Chondrocyte (in vitro differentiated cells): ENCODE measurements at regions not wholly inside any gene's neighbourhood (a gene's known extent, or its start where the extent isn't known, plus 50 kb on each side); places are given as distances from the start of the nearest gene placed in this dataset.

Source experiments
- DNase-seq: peaks from one replicate; pipeline ENCODE4 v3.0.0; 2021; ENCODE audit warnings: mixed read lengths, low spot score
- H3K27ac Mint-ChIP-seq: one replicate; pipeline ENCODE4 v1.8.0; 2021; ENCODE audit warnings: mild to moderate bottlenecking, moderate library complexity, mixed read lengths; ENCODE audit not compliant: unreplicated experiment
- H3K27me3 Mint-ChIP-seq: 2 replicates; pipeline ENCODE4 v1.8.0; 2021; ENCODE audit warnings: low read depth, mixed read lengths
- H3K36me3 Mint-ChIP-seq: 2 replicates; pipeline ENCODE4 v1.8.0; 2021; ENCODE audit warnings: low read depth, mixed read lengths
- H3K4me1 Mint-ChIP-seq: 2 replicates; pipeline ENCODE4 v1.8.0; 2021; ENCODE audit warnings: low read depth, mild to moderate bottlenecking, mixed read lengths
- H3K4me3 Mint-ChIP-seq: one replicate; pipeline ENCODE4 v1.8.0; 2021; ENCODE audit warnings: mild to moderate bottlenecking, moderate library complexity, mixed read lengths; ENCODE audit not compliant: unreplicated experiment
- H3K9me3 Mint-ChIP-seq: 2 replicates; pipeline ENCODE4 v1.8.0; 2021; ENCODE audit warnings: low read depth, mixed read lengths
- TF ChIP-seq, protein P1 (sequence below): fragments of 200-600 bp; sonication (generic); IDR thresholded peaks from 2 replicates; pipeline ENCODE4 v1.5.0; 2021; ENCODE audit warnings: antibody characterized with exemption, mild to moderate bottlenecking, moderate library complexity

DNA sequence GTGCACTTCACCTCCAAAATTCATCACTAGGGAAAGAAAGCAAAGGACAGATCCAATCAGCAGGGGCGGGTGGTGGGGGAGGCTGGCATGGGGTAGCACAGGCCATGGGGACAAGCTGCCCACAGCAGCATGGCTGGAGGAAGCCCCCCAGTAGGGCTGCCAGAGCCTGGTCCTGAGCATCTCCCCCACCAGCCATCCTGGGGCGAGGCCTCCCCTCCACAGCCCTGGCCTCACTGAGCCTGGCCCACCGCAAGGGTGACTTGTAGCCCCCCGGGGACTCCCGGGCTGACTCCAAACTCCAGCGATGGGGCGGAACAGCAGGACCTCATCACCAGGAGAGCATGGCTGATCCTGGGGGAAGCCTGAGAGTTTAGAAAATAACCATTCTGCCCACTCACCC lies 92.4 kb upstream of the TCERG1L start:
- Mint-ChIP-seq H3K9me3 (peaks cover 26% of the 10 kb centered on the region), H3K36me3 (no peaks in the 10 kb centered on the region), H3K27me3 (peaks cover 8% of the 10 kb centered on the region), H3K4me1 (no peaks in the 10 kb centered on the region), H3K27ac (no peak overlapping the region), H3K4me3 (no peak overlapping the region)
- DNase-seq, result no peak
- TF ChIP-seq, protein P1, sequence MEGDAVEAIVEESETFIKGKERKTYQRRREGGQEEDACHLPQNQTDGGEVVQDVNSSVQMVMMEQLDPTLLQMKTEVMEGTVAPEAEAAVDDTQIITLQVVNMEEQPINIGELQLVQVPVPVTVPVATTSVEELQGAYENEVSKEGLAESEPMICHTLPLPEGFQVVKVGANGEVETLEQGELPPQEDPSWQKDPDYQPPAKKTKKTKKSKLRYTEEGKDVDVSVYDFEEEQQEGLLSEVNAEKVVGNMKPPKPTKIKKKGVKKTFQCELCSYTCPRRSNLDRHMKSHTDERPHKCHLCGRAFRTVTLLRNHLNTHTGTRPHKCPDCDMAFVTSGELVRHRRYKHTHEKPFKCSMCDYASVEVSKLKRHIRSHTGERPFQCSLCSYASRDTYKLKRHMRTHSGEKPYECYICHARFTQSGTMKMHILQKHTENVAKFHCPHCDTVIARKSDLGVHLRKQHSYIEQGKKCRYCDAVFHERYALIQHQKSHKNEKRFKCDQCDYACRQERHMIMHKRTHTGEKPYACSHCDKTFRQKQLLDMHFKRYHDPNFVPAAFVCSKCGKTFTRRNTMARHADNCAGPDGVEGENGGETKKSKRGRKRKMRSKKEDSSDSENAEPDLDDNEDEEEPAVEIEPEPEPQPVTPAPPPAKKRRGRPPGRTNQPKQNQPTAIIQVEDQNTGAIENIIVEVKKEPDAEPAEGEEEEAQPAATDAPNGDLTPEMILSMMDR, result no peak

DNA sequence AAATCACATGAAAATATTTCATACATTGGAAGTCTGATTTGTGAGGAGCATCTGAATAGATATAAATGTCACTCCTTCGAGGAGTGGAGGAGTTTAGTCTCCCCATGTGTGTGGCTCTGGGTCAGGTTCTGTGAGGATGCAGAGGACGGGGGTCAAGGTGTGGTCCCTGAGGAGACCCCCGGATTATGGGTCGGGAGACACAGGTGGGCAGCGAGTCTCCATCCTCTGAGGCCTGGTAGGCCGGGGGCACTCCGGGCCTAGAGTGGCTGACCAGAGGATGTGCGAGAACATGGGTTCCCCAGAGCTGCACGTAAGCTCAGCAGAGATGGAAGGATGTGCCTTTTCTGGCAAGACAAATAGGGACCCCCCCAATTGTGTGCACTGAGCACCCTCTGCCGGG lies 93.4 kb upstream of the TCERG1L start:
- no peaks in the 10 kb centered on the region for H3K36me3 Mint-ChIP-seq

DNA sequence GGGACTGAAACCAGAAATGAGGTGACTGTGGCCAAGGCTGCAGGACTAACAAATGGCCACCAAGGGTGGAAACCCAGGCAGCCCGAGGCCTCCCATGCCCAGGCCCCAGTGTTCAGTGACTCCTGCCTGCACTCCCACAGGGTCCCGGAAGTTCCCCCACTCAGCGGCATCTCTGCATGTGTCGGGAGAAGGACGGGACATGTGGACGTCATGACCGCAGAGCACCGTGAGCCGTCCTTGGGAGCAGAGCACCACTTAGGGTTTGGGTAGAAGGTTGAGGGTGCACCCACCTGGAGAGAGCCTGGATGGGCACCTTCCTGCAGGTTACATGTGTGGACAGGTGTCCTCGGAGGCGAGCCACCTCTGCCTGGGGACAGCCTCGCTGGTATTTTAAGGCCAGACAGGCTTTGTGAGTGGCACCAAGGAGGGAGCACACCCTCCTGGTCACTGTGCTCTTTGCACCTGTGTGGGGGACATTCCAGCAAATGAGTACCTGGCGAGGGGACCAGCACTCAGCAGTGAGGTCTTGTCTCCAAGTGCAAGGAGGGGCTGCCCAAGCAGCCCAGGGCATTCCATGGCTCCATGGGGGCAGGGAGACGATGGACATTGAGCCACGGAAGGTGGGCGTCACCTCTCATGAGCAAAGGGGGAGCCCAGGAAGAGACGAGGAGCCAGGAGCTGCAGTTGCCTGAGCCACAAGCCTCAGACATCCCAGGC lies 95.3 kb upstream of the TCERG1L start:
- H3K4me1 Mint-ChIP-seq, result no peaks in the 10 kb centered on the region
- TF ChIP-seq, protein P1, result no peak
- no peak overlapping the region for H3K27ac Mint-ChIP-seq
- no peaks in the 10 kb centered on the region for H3K36me3 Mint-ChIP-seq
- no peak overlapping the region for H3K4me3 Mint-ChIP-seq
- peaks cover 24% of the 10 kb centered on the region for H3K9me3 Mint-ChIP-seq
- peaks cover 8% of the 10 kb centered on the region for H3K27me3 Mint-ChIP-seq
- no peak for DNase-seq

More for the DNA sequence above, 93.4 kb upstream of the TCERG1L start:
- H3K9me3 Mint-ChIP-seq, result peaks cover 26% of the 10 kb centered on the region
- no peak overlapping the region for H3K4me3 Mint-ChIP-seq
- no peak for DNase-seq
- TF ChIP-seq, protein P1, result no peak
- H3K4me1 Mint-ChIP-seq, result no peaks in the 10 kb centered on the region
- H3K27me3 Mint-ChIP-seq, result peaks cover 8% of the 10 kb centered on the region
- H3K27ac Mint-ChIP-seq, result no peak overlapping the region

DNA sequence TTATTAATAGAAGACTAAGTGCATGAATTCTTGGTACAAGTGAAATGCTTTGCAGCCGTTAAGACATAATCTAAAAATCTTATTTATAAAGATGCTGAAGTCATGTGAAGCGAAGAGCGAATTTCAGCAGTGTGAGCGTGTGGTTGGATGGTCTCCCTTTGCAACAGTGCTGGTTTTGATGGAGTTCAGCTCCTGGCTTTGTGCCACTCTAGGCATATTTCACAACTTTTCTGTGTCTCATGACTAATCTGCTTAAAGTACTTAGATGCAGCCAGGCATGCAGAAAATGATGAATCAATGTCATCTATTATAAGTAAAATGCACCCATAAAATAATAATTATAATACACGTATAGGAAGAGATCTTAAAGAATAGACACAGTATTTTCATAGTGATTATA lies 107.2 kb upstream of the TCERG1L start:
- no peak for DNase-seq
- no peaks in the 10 kb centered on the region for H3K27me3 Mint-ChIP-seq
- TF ChIP-seq, protein P1, result no peak
- no peak overlapping the region for H3K27ac Mint-ChIP-seq
- no peaks in the 10 kb centered on the region for H3K36me3 Mint-ChIP-seq
- H3K4me1 Mint-ChIP-seq, result no peaks in the 10 kb centered on the region
- H3K4me3 Mint-ChIP-seq, result no peak overlapping the region
- H3K9me3 Mint-ChIP-seq, result peaks cover 34% of the 10 kb centered on the region

DNA sequence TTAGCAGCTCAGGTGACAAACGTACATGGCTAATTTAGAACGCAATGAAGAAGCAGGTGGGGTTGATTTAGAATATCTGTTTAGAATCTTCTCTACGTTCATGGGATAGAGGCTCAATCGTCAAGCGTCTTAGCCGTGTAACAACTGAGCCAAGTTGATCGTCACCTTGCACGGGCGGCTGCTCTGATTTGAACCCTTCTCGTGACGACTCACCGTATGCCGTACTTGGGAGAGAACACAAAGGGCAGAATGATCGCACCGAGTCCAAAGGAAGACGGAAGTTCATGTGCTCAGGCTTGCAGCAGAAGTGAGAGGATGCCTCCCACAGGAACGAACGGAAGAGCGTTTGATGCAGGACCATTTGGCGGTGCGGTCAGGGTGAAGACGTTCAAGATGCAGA lies 108.3 kb upstream of the TCERG1L start:
- DNase-seq, result peak; percentile 61
- TF ChIP-seq, protein P1, result no peak
- Mint-ChIP-seq H3K27me3 (no peaks in the 10 kb centered on the region), H3K9me3 (peaks cover 39% of the 10 kb centered on the region), H3K4me1 (no peaks in the 10 kb centered on the region), H3K27ac (no peak overlapping the region), H3K4me3 (no peak overlapping the region), H3K36me3 (no peaks in the 10 kb centered on the region)
